Adrenal gland (tissue), 5 donors: ENCODE measurements at regions not wholly inside any gene's neighbourhood (a gene's known extent, or its start where the extent isn't known, plus 50 kb on each side); places are given as distances from the start of the nearest gene placed in this dataset.
"Not testable (repeated sequence)": the region's sequence is repeated elsewhere in the genome, so short reads cannot be mapped to it uniquely, and the experiment has no call there.

Experiments
- POLR2A ChIP-seq, 2 donors: fragments of 450-650 bp; IDR thresholded peaks; one replicate each; pipeline ENCODE4 v1.6.1; 2017; ENCODE audit warnings: antibody characterized with exemption in 2 of 2, mild to moderate bottlenecking in 2 of 2, moderate library complexity in 1 of 2
- TF ChIP-seq, protein P1 (sequence below), 6 experiments: fragments of 450-650 bp in 4 of 6; fragments of 200-600 bp in 2 of 6; sonication (generic) in 1 of 6; IDR thresholded peaks; 1 replicate in 5 of 6; 2 replicates in 1 of 6; pipeline versions ENCODE4 v1.5.1 to v1.8.0; 2016 to 2021; ENCODE audit warnings: antibody characterized with exemption in 6 of 6, mild to moderate bottlenecking in 2 of 6, moderate library complexity in 1 of 6
- donor health status: DM: no; HTN: no; CAD: no.

GRCh38 chr1:105470541-105470940, 1585.9 kb upstream of the PRMT6 start:
- not testable (repeated sequence) for TF ChIP-seq POLR2A (IDR thresholded peaks at IDR 0.05)
- TF ChIP-seq, protein P1, sequence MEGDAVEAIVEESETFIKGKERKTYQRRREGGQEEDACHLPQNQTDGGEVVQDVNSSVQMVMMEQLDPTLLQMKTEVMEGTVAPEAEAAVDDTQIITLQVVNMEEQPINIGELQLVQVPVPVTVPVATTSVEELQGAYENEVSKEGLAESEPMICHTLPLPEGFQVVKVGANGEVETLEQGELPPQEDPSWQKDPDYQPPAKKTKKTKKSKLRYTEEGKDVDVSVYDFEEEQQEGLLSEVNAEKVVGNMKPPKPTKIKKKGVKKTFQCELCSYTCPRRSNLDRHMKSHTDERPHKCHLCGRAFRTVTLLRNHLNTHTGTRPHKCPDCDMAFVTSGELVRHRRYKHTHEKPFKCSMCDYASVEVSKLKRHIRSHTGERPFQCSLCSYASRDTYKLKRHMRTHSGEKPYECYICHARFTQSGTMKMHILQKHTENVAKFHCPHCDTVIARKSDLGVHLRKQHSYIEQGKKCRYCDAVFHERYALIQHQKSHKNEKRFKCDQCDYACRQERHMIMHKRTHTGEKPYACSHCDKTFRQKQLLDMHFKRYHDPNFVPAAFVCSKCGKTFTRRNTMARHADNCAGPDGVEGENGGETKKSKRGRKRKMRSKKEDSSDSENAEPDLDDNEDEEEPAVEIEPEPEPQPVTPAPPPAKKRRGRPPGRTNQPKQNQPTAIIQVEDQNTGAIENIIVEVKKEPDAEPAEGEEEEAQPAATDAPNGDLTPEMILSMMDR (IDR thresholded peaks at IDR 0.05), result not testable (repeated sequence)
